Gastrocnemius medialis (tissue), 4 donors: ENCODE measurements at regions not wholly inside any gene's neighbourhood (a gene's known extent, or its start where the extent isn't known, plus 50 kb on each side); places are given as distances from the start of the nearest gene placed in this dataset.
"Not testable (repeated sequence)": the region's sequence is repeated elsewhere in the genome, so short reads cannot be mapped to it uniquely, and the experiment has no call there.

Experiments used
- ATAC-seq, 2 donors: fragments of 150-250 bp; one replicate each; pipeline ENCODE4 v1.9.1; 2016
- DNase-seq, 2 donors: peaks; one replicate each; pipeline ENCODE4 v3.0.0-alpha.2; 2019
- H3K27ac ChIP-seq, 4 donors: fragments of 200-600 bp; sonication (generic); 1 replicate in 1 of 4; 2 replicates in 3 of 4; pipeline ENCODE4 v1.5.1; 2016 to 2018; ENCODE audit warnings: mild to moderate bottlenecking in 2 of 4, moderate library complexity in 1 of 4
- H3K27me3 ChIP-seq, 3 donors: fragments of 200-600 bp; sonication (generic) in 2 of 3; 1 replicate in 1 of 3; 2 replicates in 2 of 3; pipeline versions ENCODE4 v1.5.1 to v1.6.0; 2016 to 2019; ENCODE audit warnings: mild to moderate bottlenecking in 1 of 3, moderate library complexity in 1 of 3
- H3K36me3 ChIP-seq, 2 donors: fragments of 200-600 bp; sonication (generic) in 1 of 2; one replicate each; pipeline ENCODE4 v1.5.1; 2017 to 2018
- H3K4me1 ChIP-seq, 2 donors: fragments of 200-600 bp; sonication (generic) in 1 of 2; one replicate each; pipeline ENCODE4 v1.5.1; 2016 to 2017; ENCODE audit warnings: mild to moderate bottlenecking in 2 of 2
- H3K4me3 ChIP-seq, 4 donors: fragments of 200-600 bp; sonication (generic) in 3 of 4; 1 replicate in 1 of 4; 2 replicates in 3 of 4; pipeline ENCODE4 v1.5.1; 2016 to 2019; ENCODE audit warnings: mild to moderate bottlenecking in 2 of 4
- H3K9me3 ChIP-seq, 3 donors: fragments of 200-600 bp; sonication (generic) in 2 of 3; 1 replicate in 1 of 3; 2 replicates in 2 of 3; pipeline ENCODE4 v1.5.1; 2016 to 2019
- CTCF ChIP-seq, 5 experiments: fragments of 450-650 bp in 3 of 5; fragments of 200-600 bp in 2 of 5; sonication (generic) in 2 of 5; IDR thresholded peaks in 4 of 5; conservative IDR thresholded peaks in 1 of 5; 1 replicate in 4 of 5; 2 replicates in 1 of 5; pipeline ENCODE4 v1.5.1; 2016 to 2019; ENCODE audit warnings: antibody characterized with exemption in 5 of 5, mild to moderate bottlenecking in 3 of 5, moderate library complexity in 3 of 5
- POLR2A ChIP-seq, 2 donors: fragments of 450-650 bp; IDR thresholded peaks; one replicate each; pipeline ENCODE4 v1.6.1; 2017; ENCODE audit warnings: antibody characterized with exemption in 2 of 2, mild to moderate bottlenecking in 2 of 2, moderate library complexity in 2 of 2
- in situ Hi-C, 4 donors: fragments of 200-750 bp; cut with MboI; loops; one replicate each; pipeline versions ENCODE4 v1.15.0 to v1.8.0; 2017; ENCODE audit warnings: low sequenced_read_pairs in 4 of 4
- intact Hi-C: fragments of 100-400 bp; cut with DNase I; formaldehyde crosslinking; loops from one replicate; pipeline ENCODE4 v1.15.1; 2023; ENCODE audit warnings: low total_unique reads

- H3K27me3 ChIP-seq, in situ Hi-C loops, H3K4me1 ChIP-seq, H3K36me3 ChIP-seq, intact Hi-C loops, ATAC-seq, DNase-seq, H3K9me3 ChIP-seq, H3K27ac ChIP-seq: not testable (repeated sequence)
- peak overlapping the region in 1 of 4 donors; percentile 17 for H3K4me3 ChIP-seq
These were observed 395.4 kb downstream of the ZNF33B start for GRCh38 chr10:42243002-42243401.

GRCh38 chr10:42242135-42242805 is 396.1 kb downstream of the ZNF33B start:
- no peak for DNase-seq

GRCh38 chr10:42236401-42236800 is 402.0 kb downstream of the ZNF33B start:
- ATAC-seq, H3K9me3 ChIP-seq, H3K4me3 ChIP-seq, H3K27me3 ChIP-seq, H3K4me1 ChIP-seq, H3K27ac ChIP-seq, DNase-seq, H3K36me3 ChIP-seq, intact Hi-C loops, in situ Hi-C loops: not testable (repeated sequence)

More at GRCh38 chr10:42242135-42242805, 396.1 kb downstream of the ZNF33B start:
- Histone ChIP-seq H3K4me1 (no peaks in the 10 kb centered on the region), H3K9me3 (no peaks in the 10 kb centered on the region), H3K36me3 (no peaks in the 10 kb centered on the region), H3K27ac (no peak overlapping the region), H3K27me3 (peaks cover 0 to 2% (median 0%) of the 10 kb centered on the region in 3 donors), H3K4me3 (peak overlapping the region in 1 of 4 donors; percentile 11)
- in situ Hi-C loops (no loop called here), intact Hi-C loops (no loop called here)
- ATAC-seq = no peak
- TF ChIP-seq POLR2A (IDR thresholded peaks at IDR 0.05) = no peak
- no peak for TF ChIP-seq CTCF (IDR thresholded peaks at IDR 0.05 in 4 of 5, conservative IDR thresholded peaks at IDR 0.05 in 1 of 5)

GRCh38 chr10:42235736-42236135 is 402.6 kb downstream of the ZNF33B start:
- ATAC-seq, intact Hi-C loops, H3K27me3 ChIP-seq, DNase-seq, H3K4me1 ChIP-seq, H3K27ac ChIP-seq, H3K4me3 ChIP-seq, H3K9me3 ChIP-seq, H3K36me3 ChIP-seq, in situ Hi-C loops: not testable (repeated sequence)

GRCh38 chr10:42235241-42235640 is 403.1 kb downstream of the ZNF33B start:
- H3K9me3 ChIP-seq, H3K4me3 ChIP-seq, H3K4me1 ChIP-seq, intact Hi-C loops, H3K36me3 ChIP-seq, DNase-seq, in situ Hi-C loops, H3K27ac ChIP-seq, ATAC-seq, H3K27me3 ChIP-seq: not testable (repeated sequence)

- H3K36me3 ChIP-seq, in situ Hi-C loops, H3K4me1 ChIP-seq, intact Hi-C loops, ATAC-seq, H3K9me3 ChIP-seq, DNase-seq, H3K27me3 ChIP-seq, H3K4me3 ChIP-seq, H3K27ac ChIP-seq: not testable (repeated sequence)
These were observed 403.9 kb downstream of the ZNF33B start for GRCh38 chr10:42234506-42234905.

GRCh38 chr10:42233461-42234206 is 404.7 kb downstream of the ZNF33B start:
- H3K27me3 ChIP-seq, ATAC-seq, DNase-seq, H3K27ac ChIP-seq, H3K4me3 ChIP-seq, in situ Hi-C loops, H3K4me1 ChIP-seq, intact Hi-C loops, H3K36me3 ChIP-seq, H3K9me3 ChIP-seq: not testable (repeated sequence)

- in situ Hi-C loops, ATAC-seq: not testable (repeated sequence)
These were observed 405.4 kb downstream of the ZNF33B start for GRCh38 chr10:42232955-42233354.

GRCh38 chr10:42230812-42231211 is 407.6 kb downstream of the ZNF33B start:
- not testable (repeated sequence) for H3K9me3 ChIP-seq

More at GRCh38 chr10:42232955-42233354, 405.4 kb downstream of the ZNF33B start:
- H3K4me1 ChIP-seq, intact Hi-C loops, DNase-seq, H3K27me3 ChIP-seq, H3K27ac ChIP-seq, H3K36me3 ChIP-seq, H3K4me3 ChIP-seq, H3K9me3 ChIP-seq: not testable (repeated sequence)

GRCh38 chr10:42230115-42230514 is 408.3 kb downstream of the ZNF33B start:
- H3K27ac ChIP-seq, H3K27me3 ChIP-seq, H3K9me3 ChIP-seq, DNase-seq, H3K4me3 ChIP-seq, H3K4me1 ChIP-seq, ATAC-seq, intact Hi-C loops, H3K36me3 ChIP-seq, in situ Hi-C loops: not testable (repeated sequence)

More at GRCh38 chr10:42230812-42231211, 407.6 kb downstream of the ZNF33B start:
- H3K4me3 ChIP-seq, DNase-seq, in situ Hi-C loops, intact Hi-C loops, H3K27me3 ChIP-seq, H3K27ac ChIP-seq, ATAC-seq, H3K36me3 ChIP-seq, H3K4me1 ChIP-seq: not testable (repeated sequence)

- H3K27me3 ChIP-seq, DNase-seq, H3K36me3 ChIP-seq, H3K4me1 ChIP-seq, ATAC-seq, H3K4me3 ChIP-seq, H3K27ac ChIP-seq, H3K9me3 ChIP-seq, in situ Hi-C loops, intact Hi-C loops: not testable (repeated sequence)
These were observed 410.5 kb downstream of the ZNF33B start for GRCh38 chr10:42227859-42228258.
